OCI-LY7 (cell line): ENCODE measurements at regions not wholly inside any gene's neighbourhood (a gene's known extent, or its start where the extent isn't known, plus 50 kb on each side); places are given as distances from the start of the nearest gene placed in this dataset.

Experiments used
- EZH2phosphoT487 ChIP-seq: fragments of 200-600 bp; sonication (generic); IDR thresholded peaks from 2 replicates; pipeline ENCODE4 v1.6.1; 2018; ENCODE audit warnings: low read depth, borderline replicate concordance, mild to moderate bottlenecking, mixed run types, antibody characterized with exemption, low read length, moderate library complexity, mixed read lengths
- TF ChIP-seq, protein P1 (sequence below): fragments of 200-600 bp; sonication (generic); conservative IDR thresholded peaks from 2 replicates; pipeline ENCODE4 v1.5.1; 2014; ENCODE audit warnings: mild to moderate bottlenecking, antibody characterized with exemption, low read length, moderate library complexity, mixed read lengths

DNA sequence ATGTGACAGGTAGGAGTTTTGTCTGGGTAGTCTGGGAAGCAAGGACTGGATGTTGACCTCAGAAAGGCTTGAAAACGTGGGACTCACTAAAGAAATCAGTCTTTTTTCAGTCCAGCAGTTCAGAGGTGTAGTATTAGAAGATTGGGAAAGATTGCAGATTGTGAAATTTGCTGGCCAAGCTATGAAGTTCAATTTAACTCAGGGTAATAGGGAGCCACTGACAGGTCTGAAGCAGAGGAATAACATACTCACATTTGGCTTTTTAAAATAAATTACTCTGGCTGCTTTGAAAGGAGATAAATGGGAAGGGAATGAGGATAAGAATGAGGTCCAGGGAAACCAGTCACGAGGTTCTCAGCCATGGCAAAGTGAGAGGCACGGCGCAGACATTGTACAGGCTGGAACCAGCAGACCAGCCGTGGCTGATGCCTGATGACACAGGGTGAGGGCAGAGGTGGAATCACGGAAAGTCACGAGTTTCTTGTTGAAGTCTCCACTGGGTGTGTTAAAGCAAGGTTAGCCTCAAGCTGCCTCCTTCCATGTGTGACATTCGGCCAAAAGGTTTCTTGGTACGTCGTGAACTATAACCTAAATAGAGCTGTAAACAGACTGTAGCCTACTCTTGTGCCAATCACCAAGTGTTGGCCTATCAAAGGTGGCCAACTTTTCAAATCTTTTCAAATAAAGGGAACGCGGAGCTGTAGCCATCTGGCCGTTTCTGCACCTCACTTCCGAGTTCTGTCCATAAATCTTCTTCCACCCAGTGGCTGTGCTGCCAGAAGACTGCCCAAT is 377.6 kb downstream of the IRS2 start:
- TF ChIP-seq EZH2phosphoT487 = no peak
- TF ChIP-seq, protein P1, sequence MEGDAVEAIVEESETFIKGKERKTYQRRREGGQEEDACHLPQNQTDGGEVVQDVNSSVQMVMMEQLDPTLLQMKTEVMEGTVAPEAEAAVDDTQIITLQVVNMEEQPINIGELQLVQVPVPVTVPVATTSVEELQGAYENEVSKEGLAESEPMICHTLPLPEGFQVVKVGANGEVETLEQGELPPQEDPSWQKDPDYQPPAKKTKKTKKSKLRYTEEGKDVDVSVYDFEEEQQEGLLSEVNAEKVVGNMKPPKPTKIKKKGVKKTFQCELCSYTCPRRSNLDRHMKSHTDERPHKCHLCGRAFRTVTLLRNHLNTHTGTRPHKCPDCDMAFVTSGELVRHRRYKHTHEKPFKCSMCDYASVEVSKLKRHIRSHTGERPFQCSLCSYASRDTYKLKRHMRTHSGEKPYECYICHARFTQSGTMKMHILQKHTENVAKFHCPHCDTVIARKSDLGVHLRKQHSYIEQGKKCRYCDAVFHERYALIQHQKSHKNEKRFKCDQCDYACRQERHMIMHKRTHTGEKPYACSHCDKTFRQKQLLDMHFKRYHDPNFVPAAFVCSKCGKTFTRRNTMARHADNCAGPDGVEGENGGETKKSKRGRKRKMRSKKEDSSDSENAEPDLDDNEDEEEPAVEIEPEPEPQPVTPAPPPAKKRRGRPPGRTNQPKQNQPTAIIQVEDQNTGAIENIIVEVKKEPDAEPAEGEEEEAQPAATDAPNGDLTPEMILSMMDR = no peak
